ENCODE measurements at regions not wholly inside any gene's neighbourhood (a gene's known extent, or its start where the extent isn't known, plus 50 kb on each side); places are given as distances from the start of the nearest gene placed in this dataset.

GRCh38 chr2:19717446-19717845 lies 184.3 kb downstream of the TTC32 start:
- TF ChIP-seq CTCF (conservative IDR thresholded peaks at IDR 0.05) (no peak), ZFX (IDR thresholded peaks at IDR 0.05) (no peak)

All from C4-2B (cell line).